ENCODE measurements at regions not wholly inside any gene's neighbourhood (a gene's known extent, or its start where the extent isn't known, plus 50 kb on each side); places are given as distances from the start of the nearest gene placed in this dataset.
A peak's percentile ranks its signal among the peaks of the same experiment; 100 is the strongest.
"Not testable (repeated sequence)": the region's sequence is repeated elsewhere in the genome, so short reads cannot be mapped to it uniquely, and the experiment has no call there.

DNA sequence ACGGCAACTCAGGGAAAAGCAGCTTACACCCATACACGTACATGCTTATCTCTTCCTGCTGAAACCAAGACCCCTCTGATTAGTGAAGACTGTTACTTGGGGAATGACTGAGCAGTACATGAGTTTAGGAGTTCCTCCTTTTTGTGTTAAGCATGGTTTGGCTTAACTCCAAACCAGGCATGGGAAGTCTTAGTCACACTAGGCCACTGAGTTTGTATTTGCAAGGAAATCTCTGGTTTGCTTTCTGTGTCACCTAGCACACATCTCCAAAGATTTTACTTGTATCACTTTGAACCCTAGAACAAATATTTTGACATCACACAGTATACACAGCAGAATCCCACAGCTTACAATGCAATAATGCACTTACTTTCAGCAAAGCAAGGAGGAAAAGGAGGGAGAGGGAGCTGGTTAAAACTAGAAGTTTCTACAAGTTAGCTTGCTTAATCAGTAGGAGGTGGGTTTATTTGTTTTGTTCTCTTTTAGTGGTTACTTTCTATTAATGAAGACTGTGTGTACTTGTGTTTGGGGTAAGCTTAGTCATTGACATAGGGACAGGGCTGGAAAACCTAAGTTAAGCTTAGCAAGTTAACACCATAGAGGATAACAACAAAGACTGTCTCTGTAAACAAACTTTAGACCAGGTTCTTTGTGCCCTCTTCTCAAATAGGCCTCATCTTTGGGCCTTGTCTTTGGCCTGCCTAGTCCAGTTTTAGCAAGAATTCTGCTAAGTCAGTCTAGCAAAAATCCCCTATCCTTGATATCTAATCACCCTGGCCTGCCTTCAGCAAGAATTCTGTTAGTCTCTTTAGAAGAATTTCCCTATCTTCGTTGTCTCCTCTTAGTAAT is 219.4 kb downstream of the MREG start:
- peak; percentile 98 for DNase-seq

DNA sequence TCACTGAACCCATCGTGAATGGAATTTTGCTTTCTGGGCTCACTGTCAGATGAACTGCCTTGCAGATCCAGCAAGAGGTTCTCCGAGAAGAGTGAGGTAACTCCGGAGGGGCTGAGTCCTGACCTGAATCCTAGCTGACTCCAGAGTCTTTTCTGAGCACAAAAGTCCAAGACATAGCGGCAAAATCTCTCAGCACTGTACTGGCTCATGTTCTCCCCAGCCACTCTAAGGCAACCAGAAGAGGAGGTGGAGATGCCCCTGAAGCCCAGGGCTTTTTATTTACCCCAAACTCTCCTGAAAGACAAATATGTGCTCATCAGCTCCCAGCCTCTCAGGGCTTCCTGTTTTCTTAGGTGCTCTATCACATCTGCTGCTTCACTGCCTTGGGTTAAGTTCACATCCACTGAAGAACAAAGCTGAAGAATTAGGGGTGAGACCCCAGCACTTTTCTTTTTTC is 221.8 kb downstream of the MREG start:
- peak; percentile 49 for DNase-seq

DNA sequence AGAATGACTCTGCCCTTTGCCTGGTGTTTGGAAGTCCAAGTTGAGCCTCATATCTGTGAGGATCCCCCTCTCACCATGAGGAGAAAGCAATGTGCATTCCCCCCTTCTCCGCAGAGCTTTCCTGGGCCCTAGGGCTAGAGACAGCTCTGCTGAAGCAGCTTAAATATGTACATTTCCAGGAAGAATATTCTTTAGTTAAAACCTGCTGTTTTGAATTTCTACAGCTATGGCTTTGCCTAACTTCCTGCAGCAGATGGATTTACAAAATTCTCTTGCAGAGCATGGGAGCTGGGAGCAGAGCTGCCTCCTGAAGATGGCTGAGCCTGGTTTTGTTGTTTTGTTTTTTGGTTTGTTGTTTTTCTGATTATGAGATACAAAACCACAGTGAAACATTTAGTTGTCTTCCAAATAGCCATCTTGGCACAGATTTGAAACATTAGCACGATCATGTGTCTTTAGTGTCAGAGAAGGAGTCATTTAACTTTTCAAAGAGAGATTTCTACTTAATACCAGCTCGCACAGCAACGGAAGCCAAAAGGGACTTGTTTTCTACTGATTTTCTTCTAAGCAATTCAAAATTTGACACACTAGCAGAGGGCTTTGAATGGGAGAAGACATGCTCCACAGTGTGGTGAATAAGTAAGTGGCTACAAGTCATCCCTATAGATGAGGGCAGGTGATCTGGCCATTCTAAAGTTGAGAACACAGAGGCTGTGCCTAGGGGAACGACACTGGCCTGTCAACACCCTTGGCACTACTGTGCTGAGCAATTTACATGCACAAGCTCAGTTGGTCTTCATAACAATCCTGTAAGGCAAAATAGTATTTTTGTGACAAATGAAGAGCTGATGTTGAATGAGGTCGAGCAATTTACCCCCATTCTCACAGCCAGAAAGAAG is 222.6 kb downstream of the MREG start:
- no peak for DNase-seq

DNA sequence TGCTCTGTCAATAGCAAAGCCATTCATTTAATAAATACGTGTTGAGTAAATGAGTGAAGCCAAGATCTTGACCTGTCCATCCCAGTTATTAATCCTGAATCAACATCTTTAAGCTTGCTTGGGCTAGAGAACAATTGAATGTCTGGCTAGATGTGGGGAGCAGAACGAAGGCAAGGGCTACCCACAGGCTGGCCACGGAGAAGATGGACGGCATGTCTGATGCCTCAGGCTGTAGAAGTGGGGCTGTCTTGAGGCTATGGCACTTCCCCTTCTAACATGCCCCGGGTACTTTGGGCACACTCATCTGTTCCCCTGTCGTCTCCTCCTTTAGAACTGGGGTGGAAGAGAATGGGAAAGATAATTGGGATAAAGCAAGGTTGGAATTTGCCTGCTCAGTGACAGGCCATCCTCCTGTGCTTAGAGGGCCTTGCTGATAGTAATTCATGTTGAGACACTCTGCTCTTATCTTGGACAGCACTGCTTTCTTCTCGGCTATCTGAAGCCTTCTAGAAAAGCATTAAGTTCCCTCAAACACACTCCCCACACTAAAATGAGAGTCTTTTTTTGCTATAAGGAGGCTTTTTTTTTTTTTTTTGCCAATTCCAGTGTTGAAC is 225.7 kb downstream of the MREG start:
- peak; percentile 72 for DNase-seq

DNA sequence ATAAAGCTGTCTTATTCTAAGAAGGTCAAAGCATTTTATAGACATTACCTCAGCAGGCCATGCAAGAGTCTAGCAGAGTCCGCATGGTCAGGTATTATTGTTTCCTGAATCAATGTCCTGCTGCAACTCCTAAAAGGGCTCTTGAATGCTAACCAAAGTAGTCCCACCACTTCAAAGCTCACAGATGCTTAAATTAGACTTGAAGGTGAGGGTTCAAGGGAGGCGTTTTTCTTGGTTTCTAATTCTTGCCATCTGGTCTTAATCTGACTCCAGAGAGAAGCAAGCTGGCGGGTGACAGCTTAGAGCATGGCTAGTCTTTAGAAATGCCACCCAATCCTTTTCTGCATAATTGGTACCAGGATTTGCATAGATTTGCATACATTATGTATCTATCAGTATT is 226.3 kb downstream of the MREG start:
- DNase-seq = no peak

DNA sequence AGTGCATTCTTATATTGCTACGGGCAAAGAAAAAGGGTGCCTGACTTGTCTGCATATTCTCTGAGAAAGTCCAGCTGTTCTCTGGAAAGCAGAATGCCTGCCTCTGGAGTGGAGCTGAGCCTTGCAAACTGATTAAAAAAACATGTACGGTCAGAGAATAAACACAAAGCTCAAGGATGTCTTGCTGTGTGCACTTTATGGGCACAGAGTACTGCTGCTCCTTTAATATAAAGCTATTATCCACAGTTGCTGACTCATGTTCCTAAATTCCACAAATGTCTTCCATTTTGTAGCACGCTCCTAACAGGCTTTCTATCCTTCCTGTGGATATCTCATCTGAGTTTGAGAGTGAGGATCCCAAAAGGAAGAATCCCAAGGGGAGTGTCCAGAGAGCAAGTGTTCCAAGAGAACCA is 229.0 kb downstream of the MREG start:
- DNase-seq = no peak

DNA sequence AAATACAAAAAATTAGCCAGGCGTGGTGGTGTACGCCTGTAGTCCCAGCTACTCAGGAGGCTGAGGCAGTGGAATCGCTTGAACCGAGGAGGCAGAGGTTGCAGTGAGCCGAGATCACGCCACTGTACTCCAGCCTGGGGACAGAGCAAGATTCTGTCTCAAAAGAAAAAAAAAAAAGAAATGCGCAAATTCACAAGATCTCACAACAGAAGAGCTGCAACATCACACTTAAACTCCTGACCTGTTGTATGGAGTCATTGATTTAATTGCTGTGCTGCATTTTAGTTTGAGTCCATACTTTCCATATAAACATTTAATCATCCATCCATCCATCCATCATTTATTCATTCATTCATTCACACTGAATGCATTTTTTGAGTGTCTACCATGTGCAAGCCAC is 229.7 kb downstream of the MREG start:
- DNase-seq = not testable (repeated sequence)

DNA sequence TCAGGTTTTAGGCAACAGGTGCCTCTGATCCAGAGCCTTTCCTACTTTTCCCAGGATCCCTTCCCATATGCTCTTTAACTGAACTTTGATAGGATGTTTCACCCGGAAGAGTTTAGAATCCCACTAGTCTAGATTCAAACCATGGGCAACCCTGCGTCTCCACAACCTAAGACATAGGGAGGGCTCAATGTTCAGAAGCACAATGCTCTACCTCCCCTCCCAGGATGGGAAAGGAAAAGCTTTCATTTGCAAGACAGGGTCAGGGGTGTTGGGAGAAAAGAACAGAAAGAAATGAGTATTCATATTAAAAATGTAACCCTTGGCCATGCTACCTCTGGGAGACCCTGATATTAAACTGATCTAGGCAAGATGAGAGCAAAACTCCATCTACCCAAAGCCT is 230.4 kb downstream of the MREG start:
- no peak for DNase-seq

DNA sequence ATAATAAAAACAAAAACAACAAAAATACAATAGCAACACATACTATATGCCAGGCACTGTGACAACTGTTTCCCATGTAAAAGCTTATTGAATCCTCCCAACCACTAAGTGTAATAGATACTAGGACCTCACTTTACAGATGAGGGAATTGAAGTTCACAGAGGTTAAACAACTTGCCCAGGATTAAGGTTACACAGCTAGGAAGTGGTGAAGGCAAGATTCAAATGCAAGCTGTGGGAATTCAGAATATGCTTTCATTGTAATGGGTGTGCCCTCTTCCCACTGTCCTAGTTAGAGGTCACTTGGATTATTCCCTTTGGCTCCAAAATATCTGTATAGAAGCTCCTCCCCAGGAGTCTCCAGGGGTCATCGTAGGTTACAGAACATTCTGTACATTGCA is 231.1 kb downstream of the MREG start:
- no peak for DNase-seq

DNA sequence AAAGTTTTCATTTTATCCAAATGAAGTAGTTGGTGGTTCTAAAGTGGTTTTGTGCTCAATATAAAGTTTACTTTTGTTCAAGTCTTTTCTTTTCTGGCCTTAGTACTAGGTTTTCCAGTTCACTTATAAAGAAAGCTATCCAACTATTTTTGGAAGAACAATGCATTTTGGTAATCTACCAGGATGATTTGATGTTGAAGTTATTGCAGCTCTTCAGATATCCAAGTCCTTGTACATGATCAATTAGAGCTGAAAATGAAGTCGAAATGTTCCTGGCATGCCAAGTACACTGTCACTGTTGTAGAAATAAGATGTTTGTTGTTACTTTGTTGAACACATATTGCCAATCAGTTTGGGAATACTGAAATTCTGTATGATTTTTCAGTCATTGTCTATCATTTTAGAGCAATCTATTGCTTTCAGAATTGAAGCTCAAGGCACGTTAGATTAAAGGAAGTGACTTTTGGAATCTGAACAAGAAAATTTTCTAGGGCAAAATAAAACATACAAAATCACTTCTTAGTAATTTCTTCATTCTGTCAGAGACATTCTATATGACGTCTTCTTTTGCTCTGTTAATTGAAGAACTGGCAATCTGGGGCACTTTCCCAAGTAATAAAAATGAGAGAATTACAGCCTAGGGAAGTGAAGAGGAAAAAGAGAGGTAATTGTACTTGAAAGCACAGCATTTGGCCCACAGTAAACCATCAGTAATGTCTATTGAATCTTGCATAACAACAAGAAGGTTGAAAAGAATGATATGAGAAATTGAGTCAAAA is 232.3 kb downstream of the MREG start:
- DNase-seq = no peak

DNA sequence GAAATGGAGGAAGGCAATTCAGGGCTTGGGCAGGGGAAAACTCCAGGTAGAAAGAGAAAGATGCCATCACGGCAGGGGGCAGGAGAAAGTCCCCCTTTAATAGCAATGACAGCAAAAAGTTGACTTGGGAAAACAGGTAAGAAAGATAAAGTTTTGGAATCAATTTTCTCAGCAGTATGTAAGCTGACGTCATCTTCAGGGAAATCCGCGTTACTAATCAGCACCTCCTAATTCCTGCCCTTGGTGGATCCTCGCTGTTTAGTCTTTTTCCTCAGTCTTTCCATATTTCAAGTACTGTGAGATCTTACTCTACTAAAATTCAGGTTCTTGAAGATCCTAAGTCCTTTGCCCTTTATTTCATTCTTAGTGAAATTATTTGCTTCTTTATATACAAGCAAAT is 233.0 kb downstream of the MREG start:
- DNase-seq = no peak

DNA sequence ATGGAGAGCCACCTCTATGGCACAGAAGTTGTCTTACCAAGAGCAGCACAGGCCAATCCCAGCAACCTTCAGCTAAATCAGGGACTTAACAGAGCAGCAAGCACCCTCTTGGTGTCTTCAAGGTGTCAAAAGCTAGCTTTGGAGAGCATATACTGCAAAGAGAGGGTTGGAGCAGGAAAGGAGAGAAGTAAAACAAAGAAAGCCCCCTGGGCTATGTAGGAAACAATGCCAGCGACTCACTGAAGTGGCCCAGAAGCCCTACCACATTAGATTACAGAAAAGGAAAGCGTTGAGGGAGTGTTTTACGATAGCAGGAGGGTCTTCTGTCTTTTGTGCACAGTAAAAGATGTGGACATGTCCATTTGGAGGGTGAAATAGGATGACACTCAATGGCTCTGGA is 233.4 kb downstream of the MREG start:
- no peak for DNase-seq

DNA sequence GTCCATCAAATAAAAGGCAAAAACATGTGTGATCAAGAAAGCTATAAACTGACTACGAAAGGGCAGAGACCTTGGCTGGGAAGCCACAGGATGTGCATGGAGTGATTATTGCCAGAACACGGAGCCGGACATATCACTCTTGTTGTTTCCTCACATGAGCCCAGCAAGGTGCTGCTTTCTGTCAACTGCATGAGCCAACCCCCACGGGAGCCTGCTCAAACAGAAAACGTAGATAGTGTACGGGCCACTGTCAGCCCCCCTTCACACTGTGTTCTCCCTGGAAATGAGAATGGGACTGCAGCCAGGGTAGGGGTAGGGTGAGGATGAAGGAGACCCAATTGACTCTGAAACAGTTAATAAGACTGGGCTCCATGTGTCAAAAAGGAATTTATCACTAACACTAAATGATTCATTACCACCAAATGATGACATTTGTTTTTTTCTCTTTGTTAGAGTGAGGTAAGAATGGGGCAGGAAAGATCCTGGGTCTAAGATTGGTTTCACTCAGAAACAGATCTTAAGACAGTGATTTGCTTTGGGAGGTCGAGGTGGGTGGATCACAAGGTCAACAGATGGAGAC is 235.8 kb downstream of the MREG start:
- no peak for DNase-seq

DNA sequence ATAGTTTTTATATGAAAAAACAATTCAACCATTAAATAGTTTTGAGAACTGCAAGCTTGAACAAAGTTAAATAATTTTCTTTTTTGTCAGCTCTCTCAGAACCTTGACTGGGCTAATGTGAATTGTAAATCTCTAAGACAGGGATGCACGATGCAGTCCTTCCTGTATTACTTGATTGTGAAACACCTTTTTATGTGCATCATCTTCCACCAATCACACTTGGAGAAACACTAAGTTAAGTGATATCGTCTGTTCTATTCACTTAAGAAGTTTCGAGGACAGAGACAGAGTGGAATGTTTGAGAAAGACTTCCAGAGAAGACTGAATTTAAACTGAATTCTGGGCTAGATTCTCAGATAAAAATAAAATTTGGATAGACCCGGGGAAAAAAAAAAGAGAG is 238.2 kb downstream of the MREG start:
- no peak for DNase-seq

DNA sequence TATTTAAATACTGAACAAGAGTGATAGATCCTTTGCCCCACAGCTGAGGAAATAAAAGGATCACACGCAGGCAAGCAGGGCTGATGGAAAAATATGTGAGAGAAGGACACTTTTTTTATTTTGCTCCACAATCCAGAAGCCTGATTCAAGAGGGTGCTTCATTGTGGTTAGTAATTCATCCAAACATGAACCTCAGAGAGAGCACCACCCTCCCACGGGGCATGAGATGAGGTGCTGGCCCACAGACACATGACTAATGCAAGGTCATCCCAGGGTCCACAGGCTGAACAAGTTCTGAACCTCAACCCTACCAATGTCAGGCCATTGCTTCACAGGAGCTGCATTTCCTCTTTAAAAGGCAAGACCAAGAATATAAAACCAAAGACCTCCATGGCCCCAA is 239.6 kb downstream of the MREG start:
- peak; percentile 28 for DNase-seq

DNA sequence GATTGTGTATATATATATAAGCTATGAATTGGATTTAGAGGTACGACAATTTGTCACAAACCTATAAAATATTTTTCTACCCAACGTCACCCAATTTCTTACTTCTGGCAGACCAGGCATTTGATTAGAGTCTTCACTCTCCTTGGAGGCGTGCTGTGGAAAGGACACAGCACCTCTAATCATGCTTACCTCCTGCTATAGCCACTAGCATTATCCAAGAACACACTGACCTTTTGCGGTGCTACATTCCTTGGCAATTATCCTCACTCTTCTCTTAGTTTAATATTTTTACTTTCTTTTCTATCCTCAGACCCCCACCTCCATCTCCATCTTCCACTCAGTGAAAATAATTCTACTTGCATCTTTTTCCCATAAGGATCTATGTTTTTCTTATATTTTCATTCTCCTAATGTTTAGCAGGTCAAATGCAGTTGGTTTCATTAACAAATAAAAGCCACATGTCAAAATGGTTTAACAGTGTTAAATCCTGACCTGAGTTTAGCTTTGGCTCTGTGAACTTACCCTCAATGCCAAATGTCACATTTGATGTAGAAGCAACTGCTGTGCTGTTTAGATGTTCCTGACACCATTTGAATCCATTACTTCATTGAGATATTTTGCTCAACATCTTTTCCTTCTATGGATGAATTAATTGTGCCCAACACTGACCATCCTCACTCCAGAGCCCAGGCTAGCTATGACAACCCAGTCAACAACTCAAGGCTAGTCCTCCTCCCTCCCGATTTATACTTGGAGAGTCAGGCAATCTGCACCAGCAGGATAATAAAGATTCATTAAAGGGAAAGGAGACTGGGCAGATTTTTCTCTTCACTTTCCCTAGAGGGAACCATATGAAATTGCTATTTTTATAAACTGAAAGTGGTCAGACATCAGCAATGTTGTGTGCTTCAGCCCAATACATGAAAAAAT is 240.5 kb downstream of the MREG start:
- DNase-seq = no peak

DNA sequence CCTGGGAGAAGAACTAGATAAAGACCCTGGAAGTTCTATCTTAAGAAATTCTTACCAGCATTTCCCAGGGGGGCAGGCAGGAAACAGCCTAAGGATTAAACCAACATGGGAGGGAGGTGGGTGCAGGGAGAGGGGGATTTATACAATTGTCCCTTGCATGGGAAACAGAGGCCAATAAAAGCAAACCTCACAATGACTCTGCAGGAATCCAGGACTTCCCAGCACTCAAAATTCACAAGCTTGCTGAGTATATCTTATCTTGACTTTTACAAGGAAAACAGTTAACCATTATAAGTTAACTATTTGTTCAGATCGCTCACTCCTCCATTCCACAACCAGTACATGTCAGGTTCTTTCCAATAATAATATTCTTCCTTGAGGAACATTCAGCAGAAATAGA is 241.3 kb downstream of the MREG start:
- DNase-seq = peak; percentile 28

DNA sequence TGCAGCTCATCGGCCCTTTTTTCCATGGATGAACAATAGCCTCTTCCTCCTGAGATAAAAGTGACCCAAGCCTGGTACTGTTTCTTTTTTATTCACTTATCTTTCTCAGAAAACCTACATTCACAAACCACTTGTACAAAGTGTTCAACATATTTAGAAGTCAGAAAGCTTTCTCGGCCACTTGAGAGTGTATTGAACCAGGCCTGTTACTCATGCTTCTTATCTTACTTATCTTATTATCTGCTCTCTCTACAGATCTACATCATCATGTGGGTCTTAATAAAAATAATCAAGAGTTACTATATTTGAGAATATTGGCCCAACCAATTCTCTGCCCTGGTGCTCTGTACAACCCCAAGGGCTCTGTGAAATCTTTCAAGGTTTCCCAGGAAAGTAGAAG is 242.1 kb downstream of the MREG start:
- peak; percentile 34 for DNase-seq

DNA sequence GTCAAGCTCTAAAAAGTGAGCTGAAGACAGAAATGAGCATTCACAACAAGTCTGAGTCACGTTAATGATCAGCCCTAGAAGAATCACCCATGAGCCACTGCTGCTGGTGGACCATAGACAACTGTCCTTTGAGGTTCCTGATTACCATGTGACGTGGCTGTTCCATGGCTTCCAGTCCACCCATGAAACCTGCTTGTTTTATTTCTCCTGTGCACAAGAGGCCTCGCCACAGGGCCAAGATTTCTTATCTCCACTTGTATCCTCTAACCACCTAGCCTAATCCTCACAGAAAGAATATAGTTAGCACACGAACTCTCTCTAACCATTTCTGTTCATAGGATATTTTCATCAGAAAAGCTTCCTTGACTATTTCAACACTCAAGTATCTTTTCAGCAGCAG is 242.7 kb downstream of the MREG start:
- peak; percentile 27 for DNase-seq

DNA sequence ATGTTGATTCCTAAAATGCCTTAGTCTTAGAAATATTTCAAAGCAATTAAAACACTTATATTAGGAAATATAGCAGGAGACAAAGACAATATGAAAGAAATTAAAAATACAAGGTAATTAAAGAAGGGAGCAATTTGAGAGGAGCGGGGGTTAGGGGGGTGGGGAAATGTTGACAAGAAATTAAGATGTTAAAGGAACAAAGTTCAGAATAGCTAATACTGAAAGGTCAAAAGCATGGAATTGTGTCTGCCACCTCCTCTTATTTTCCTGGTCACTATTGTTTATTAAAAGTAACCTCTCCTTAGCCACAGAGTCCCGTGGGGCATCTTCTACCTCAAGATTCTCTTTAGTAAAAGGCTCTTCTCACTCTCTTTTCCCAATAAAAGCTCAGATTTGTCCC is 244.1 kb downstream of the MREG start:
- no peak for DNase-seq

DNA sequence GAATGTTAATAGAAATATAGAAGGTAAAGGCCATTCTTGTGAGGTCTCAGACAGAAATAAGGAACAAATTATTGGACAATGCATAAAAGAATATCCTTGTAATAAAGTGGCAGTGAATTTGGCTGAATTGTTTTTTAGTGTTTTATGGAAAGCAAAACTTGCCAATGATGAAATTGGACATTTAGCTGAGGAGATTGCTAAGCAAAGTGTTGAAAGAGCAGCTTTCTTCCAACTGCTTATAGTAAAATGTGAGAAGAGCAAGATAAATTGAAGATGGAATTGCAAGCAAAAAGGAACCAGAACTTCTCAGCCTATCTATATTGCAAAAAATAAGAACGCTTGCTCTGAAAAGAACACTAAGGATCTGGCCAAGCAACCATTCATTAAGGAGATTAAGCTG is 245.7 kb downstream of the MREG start:
- no peak for DNase-seq

All from hematopoietic multipotent progenitor cell treated with erythropoietin and hydrocortisone succinate and interleukin-3 and kit ligand, for 4 days (in vitro differentiated cells).